H9 (cell line): ENCODE measurements at regions not wholly inside any gene's neighbourhood (a gene's known extent, or its start where the extent isn't known, plus 50 kb on each side); places are given as distances from the start of the nearest gene placed in this dataset.

ENCODE experiments used
- DNase-seq: peaks from one replicate; pipeline ENCODE4 v3.0.0-alpha.2; 2017
- H2AFZ ChIP-seq: one replicate; pipeline ENCODE4 v1.6.1; 2013; ENCODE audit warnings: mild to moderate bottlenecking, low read length, control low read depth, moderate library complexity
- H2AK5ac ChIP-seq: 2 replicates; pipeline ENCODE4 v1.6.1; 2013; ENCODE audit warnings: low read length, control low read depth, mixed read lengths; ENCODE audit not compliant: insufficient read length
- H2BK120ac ChIP-seq: one replicate; pipeline ENCODE4 v1.6.1; 2013; ENCODE audit warnings: low read depth, mild to moderate bottlenecking, low read length, control low read depth, inconsistent platforms; ENCODE audit not compliant: poor library complexity, severe bottlenecking
- H2BK12ac ChIP-seq: 2 replicates; pipeline ENCODE4 v1.6.1; 2013; ENCODE audit warnings: low read length, control low read depth, mixed read lengths, low read depth; ENCODE audit not compliant: insufficient read length
- H2BK15ac ChIP-seq: 2 replicates; pipeline ENCODE4 v1.6.1; 2013; ENCODE audit warnings: low read depth, low read length, control low read depth
- H2BK20ac ChIP-seq: one replicate; pipeline ENCODE4 v1.6.1; 2013; ENCODE audit warnings: low read depth, mild to moderate bottlenecking, low read length, control low read depth, inconsistent platforms; ENCODE audit not compliant: poor library complexity, severe bottlenecking
- H2BK5ac ChIP-seq: 2 replicates; pipeline ENCODE4 v1.6.1; 2013; ENCODE audit warnings: low read length, control low read depth, mixed read lengths; ENCODE audit not compliant: insufficient read length
- H3K14ac ChIP-seq: 2 replicates; pipeline ENCODE4 v1.6.1; 2013; ENCODE audit warnings: low read length, control low read depth; ENCODE audit not compliant: insufficient read depth
- H3K18ac ChIP-seq: 2 replicates; pipeline ENCODE4 v1.6.1; 2013; ENCODE audit warnings: low read depth, mild to moderate bottlenecking, mixed read lengths, low read length, control low read depth; ENCODE audit not compliant: insufficient read length
- H3K23ac ChIP-seq: 2 replicates; pipeline ENCODE4 v1.6.1; 2013; ENCODE audit warnings: low read length, control low read depth, mixed read lengths, low read depth; ENCODE audit not compliant: insufficient read length
- H3K23me2 ChIP-seq: 2 replicates; pipeline ENCODE4 v1.6.1; 2013; ENCODE audit warnings: low read depth, mild to moderate bottlenecking, mixed read lengths, low read length, control low read depth; ENCODE audit not compliant: insufficient read length, poor library complexity, severe bottlenecking
- H3K27ac ChIP-seq: 2 replicates; pipeline ENCODE4 v1.5.1; 2013; ENCODE audit warnings: low read length, control low read depth, mixed read lengths, low read depth; ENCODE audit not compliant: insufficient read length
- H3K27me3 ChIP-seq: 2 replicates; pipeline ENCODE4 v1.6.1; 2013; ENCODE audit warnings: low read length, control low read depth, inconsistent platforms; ENCODE audit not compliant: insufficient read depth
- H3K4ac ChIP-seq: 2 replicates; pipeline ENCODE4 v1.6.1; 2013; ENCODE audit warnings: low read depth, mild to moderate bottlenecking, control low read depth, inconsistent platforms, low read length, moderate library complexity
- H3K4me1 ChIP-seq: 2 replicates; pipeline ENCODE4 v1.6.1; 2013; ENCODE audit warnings: low read length, control low read depth, inconsistent platforms; ENCODE audit not compliant: insufficient read depth
- H3K4me2 ChIP-seq: 2 replicates; pipeline ENCODE4 v1.6.1; 2013; ENCODE audit warnings: low read length, control low read depth, mixed read lengths; ENCODE audit not compliant: insufficient read length, insufficient read depth
- H3K56ac ChIP-seq: 2 replicates; pipeline ENCODE4 v1.6.1; 2013; ENCODE audit warnings: low read depth, mild to moderate bottlenecking, mixed read lengths, low read length, control low read depth; ENCODE audit not compliant: insufficient read length
- H3K79me1 ChIP-seq: 2 replicates; pipeline ENCODE4 v1.6.1; 2013; ENCODE audit warnings: low read depth, mild to moderate bottlenecking, moderate library complexity, low read length, control low read depth, inconsistent platforms; ENCODE audit not compliant: insufficient read depth, poor library complexity, severe bottlenecking
- H3K79me2 ChIP-seq: 2 replicates; pipeline ENCODE4 v1.6.1; 2013; ENCODE audit warnings: low read length, control low read depth, inconsistent platforms; ENCODE audit not compliant: insufficient read depth
- H3K9ac ChIP-seq: 2 replicates; pipeline ENCODE4 v1.6.1; 2013; ENCODE audit warnings: low read length, control low read depth, mixed read lengths; ENCODE audit not compliant: insufficient read length; ENCODE audit errors: extremely low read depth
- H3K9me3 ChIP-seq: one replicate; pipeline ENCODE4 v1.6.1; 2013; ENCODE audit warnings: low read depth, low read length, inconsistent platforms; ENCODE audit not compliant: control insufficient read depth
- H3T11ph ChIP-seq: one replicate; pipeline ENCODE4 v1.6.1; 2013; ENCODE audit warnings: mild to moderate bottlenecking, low read length, control low read depth, inconsistent platforms
- H4K20me1 ChIP-seq: one replicate; pipeline ENCODE4 v1.6.1; 2013; ENCODE audit not compliant: control insufficient read depth, insufficient read length, insufficient read depth
- H4K5ac ChIP-seq: 2 replicates; pipeline ENCODE4 v1.6.1; 2013; ENCODE audit warnings: low read depth, mild to moderate bottlenecking, mixed read lengths, low read length, control low read depth; ENCODE audit not compliant: insufficient read length
- H4K8ac ChIP-seq: replicated peaks from 2 replicates; pipeline ENCODE4 v1.6.1; 2013; ENCODE audit warnings: low read length, control low read depth, mixed read lengths, low read depth; ENCODE audit not compliant: insufficient read length
- H4K91ac ChIP-seq: 2 replicates; pipeline ENCODE4 v1.6.1; 2013; ENCODE audit warnings: low read depth, mild to moderate bottlenecking, moderate library complexity, mixed read lengths, low read length, control low read depth; ENCODE audit not compliant: insufficient read length
- H3K27ac Mint-ChIP-seq, 3 experiments: 2 replicates in 2 of 3; 3 replicates in 1 of 3; pipeline ENCODE4 v1.8.0; 2020 to 2021; ENCODE audit warnings: mixed read lengths in 3 of 3, mild to moderate bottlenecking in 1 of 3, moderate library complexity in 1 of 3
- H3K27me3 Mint-ChIP-seq: 2 replicates; pipeline ENCODE4 v1.8.0; 2021; ENCODE audit warnings: low read depth, mild to moderate bottlenecking, moderate library complexity, mixed read lengths
- H3K36me3 Mint-ChIP-seq, 3 experiments: 2 replicates in 2 of 3; 3 replicates in 1 of 3; pipeline ENCODE4 v1.8.0; 2020 to 2021; ENCODE audit warnings: low read depth in 3 of 3, mixed read lengths in 3 of 3; ENCODE audit not compliant: insufficient read depth in 1 of 3
- H3K4me1 Mint-ChIP-seq, 2 experiments: 2 replicates each; pipeline ENCODE4 v1.8.0; 2020; ENCODE audit warnings: mixed read lengths in 2 of 2
- H3K4me3 Mint-ChIP-seq, 2 experiments: 2 replicates in 1 of 2; 3 replicates in 1 of 2; pipeline ENCODE4 v1.8.0; 2020 to 2021; ENCODE audit warnings: mild to moderate bottlenecking in 2 of 2, mixed read lengths in 2 of 2, moderate library complexity in 1 of 2
- H3K9me3 Mint-ChIP-seq, 2 experiments: 2 replicates in 1 of 2; 3 replicates in 1 of 2; pipeline ENCODE4 v1.8.0; 2020; ENCODE audit warnings: mild to moderate bottlenecking in 2 of 2, mixed read lengths in 2 of 2, moderate library complexity in 1 of 2
- CTCF ChIP-seq: fragments of 200-600 bp; sonication (generic); conservative IDR thresholded peaks from 3 replicates; pipeline ENCODE4 v1.8.0; 2021; ENCODE audit warnings: antibody characterized with exemption, mild to moderate bottlenecking
- WGBS: extraction: QIAGEN DNeasy Blood & Tissue Kit; methylation state at CpG from one replicate; pipeline ENCODE4 v1.1.7; 2013; ENCODE audit warnings: missing lambda C conversion rate, low lambda C conversion rate, mixed read lengths; ENCODE audit not compliant: insufficient read length; ENCODE audit errors: extremely low coverage; 5-methylcytosine and 5-hydroxymethylcytosine counted together

GRCh38 chr12:60758224-60758623, 1162.4 kb downstream of the SLC16A7 start:
- Mint-ChIP-seq H3K27me3 (no peaks in the 10 kb centered on the region), H3K36me3 (no peaks in the 10 kb centered on the region; a peak in 1 of 7 replicates), H3K4me3 (no peak overlapping the region), H3K9me3 (peaks cover 5 to 11% of the 10 kb centered on the region in 2 experiments; a peak in 3 of 5 replicates), H3K4me1 (no peaks in the 10 kb centered on the region), H3K27ac (no peak overlapping the region)
- Histone ChIP-seq H3K79me1 (no peaks in the 10 kb centered on the region), H3K23ac (no peak overlapping the region), H2AFZ (no peak overlapping the region), H2BK120ac (no peak overlapping the region), H4K91ac (no peak overlapping the region), H3K27ac (no peak overlapping the region), H2BK5ac (no peak overlapping the region), H2BK12ac (no peak overlapping the region), H3K4ac (no peak overlapping the region), H2AK5ac (no peak overlapping the region), H2BK20ac (no peak overlapping the region), H3K4me2 (no peak overlapping the region), H3K18ac (no peak overlapping the region), H4K5ac (no peak overlapping the region), H3K9me3 (no peaks in the 10 kb centered on the region), H3K14ac (no peak overlapping the region), H3K79me2 (no peaks in the 10 kb centered on the region), H2BK15ac (no peak overlapping the region), H3K23me2 (no peaks in the 10 kb centered on the region), H3T11ph (no peak overlapping the region), H3K9ac (no peak overlapping the region), H3K27me3 (no peaks in the 10 kb centered on the region), H3K56ac (no peak overlapping the region), H4K8ac (no peak overlapping the region), H3K4me1 (no peaks in the 10 kb centered on the region), H4K20me1 (no peaks in the 10 kb centered on the region)
- WGBS: no CpG with 5 or more reads among the region's 1 CpG
- no peak for TF ChIP-seq CTCF
- DNase-seq: no peak
